CD4-positive, alpha-beta T cell (primary cell): ENCODE measurements at regions not wholly inside any gene's neighbourhood (a gene's known extent, or its start where the extent isn't known, plus 50 kb on each side); places are given as distances from the start of the nearest gene placed in this dataset.
A peak's percentile ranks its signal among the peaks of the same experiment; 100 is the strongest.

Source experiments
- ATAC-seq: fragments of 200-7000 bp; cut with Tn5 transposase; one replicate; pipeline ENCODE4 v1.10.0; 2022; ENCODE audit warnings: mild to moderate bottlenecking; ENCODE audit not compliant: poor library complexity
- CTCF ChIA-PET: fragments of 350-600 bp; sonication (Branson Sonifier 250); formaldehyde crosslinking; loops from one replicate; lab custom pipeline; 2021; ENCODE audit warnings: antibody characterized with exemption, inconsistent platforms; lab: Charles Lee
- POLR2A ChIA-PET: fragments of 350-600 bp; sonication (Branson Sonifier 250); formaldehyde crosslinking; loops from one replicate; lab custom pipeline; 2021; ENCODE audit warnings: antibody characterized with exemption, inconsistent platforms; lab: Charles Lee
- DNase-seq, 14 experiments: peaks; one replicate each; pipeline ENCODE4 v3.0.0-alpha.2; 2013 to 2020; ENCODE audit warnings: mixed read lengths in 2 of 14
- H3K27ac ChIP-seq, 2 donors: one replicate each; pipeline versions ENCODE4 v1.5.1 to v1.7.0; 2013; ENCODE audit warnings: low read length in 2 of 2, low read depth in 1 of 2, mild to moderate bottlenecking in 1 of 2
- H3K27me3 ChIP-seq, 2 experiments: 1 replicate in 1 of 2; 2 replicates in 1 of 2; pipeline versions ENCODE4 v1.6.1 to v1.7.0; 2013; ENCODE audit warnings: low read length in 2 of 2, control low read depth in 1 of 2, mild to moderate bottlenecking in 1 of 2, moderate library complexity in 1 of 2; ENCODE audit not compliant: insufficient read depth in 2 of 2, control insufficient read depth in 1 of 2
- H3K36me3 ChIP-seq: one replicate; pipeline ENCODE4 v1.6.1; 2013; ENCODE audit warnings: low read length, control low read depth; ENCODE audit not compliant: insufficient read depth
- H3K4me1 ChIP-seq: one replicate; pipeline ENCODE4 v1.6.1; 2013; ENCODE audit warnings: low read length, control low read depth; ENCODE audit not compliant: insufficient read depth
- H3K4me3 ChIP-seq: one replicate; pipeline ENCODE4 v1.5.1; 2013; ENCODE audit warnings: mild to moderate bottlenecking, low read length, moderate library complexity
- H3K9me3 ChIP-seq, 2 experiments: 1 replicate in 1 of 2; 2 replicates in 1 of 2; pipeline versions ENCODE4 v1.6.1 to v1.7.0; 2013; ENCODE audit warnings: low read length in 2 of 2, mild to moderate bottlenecking in 2 of 2, control low read depth in 1 of 2, moderate library complexity in 1 of 2; ENCODE audit not compliant: control insufficient read depth in 1 of 2, insufficient read depth in 1 of 2
- H3K27ac Mint-ChIP-seq: one replicate; pipeline ENCODE4 v1.8.0; 2020; ENCODE audit warnings: mixed read lengths
- H3K27me3 Mint-ChIP-seq: one replicate; pipeline ENCODE4 v1.8.0; 2021; ENCODE audit warnings: mixed read lengths
- H3K36me3 Mint-ChIP-seq: one replicate; pipeline ENCODE4 v1.8.0; 2021; ENCODE audit warnings: low read depth, mixed read lengths
- H3K4me1 Mint-ChIP-seq: one replicate; pipeline ENCODE4 v1.8.0; 2021; ENCODE audit warnings: low read depth, mixed read lengths
- H3K4me3 Mint-ChIP-seq: one replicate; pipeline ENCODE4 v1.8.0; 2020; ENCODE audit warnings: mild to moderate bottlenecking, mixed read lengths
- H3K9me3 Mint-ChIP-seq: one replicate; pipeline ENCODE4 v1.8.0; 2020; ENCODE audit warnings: mixed read lengths
- intact Hi-C, 2 experiments: fragments of 100-400 bp; cut with DNase I in 1 of 2; cut with micrococcal nuclease in 1 of 2; formaldehyde crosslinking; loops; one replicate each; pipeline versions ENCODE4 v1.15.1 to v1.9.0; 2023 to 2025; cut with DNase I, micrococcal nuclease
- TF ChIP-seq, protein P1 (sequence below): fragments of 200-600 bp; IDR thresholded peaks from one replicate; pipeline ENCODE4 v1.8.0; 2022; ENCODE audit warnings: antibody characterized with exemption, mild to moderate bottlenecking

DNA sequence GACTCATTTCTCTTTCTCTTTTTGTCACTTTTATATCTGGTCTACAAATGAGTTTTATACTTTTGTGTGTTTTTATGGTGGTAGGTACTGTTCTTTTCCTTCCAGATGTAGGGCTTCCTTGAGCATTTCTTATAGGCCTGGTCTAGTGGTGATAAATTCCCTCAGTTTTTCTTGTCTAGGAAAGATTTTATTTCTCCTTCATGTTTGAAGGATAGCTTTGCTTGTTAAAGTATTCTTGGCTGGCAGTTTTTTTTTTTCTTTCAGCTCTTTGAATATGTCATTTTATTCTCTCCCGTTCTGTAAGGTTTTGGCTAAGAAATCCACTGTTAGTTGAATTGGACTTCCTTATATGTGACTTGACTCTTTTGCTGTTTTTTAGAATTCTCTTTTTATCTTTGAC, 292.7 kb downstream of the RPS24 start:
- Mint-ChIP-seq H3K4me1 (no peaks in the 10 kb centered on the region), H3K9me3 (peaks cover 10% of the 10 kb centered on the region), H3K4me3 (no peak overlapping the region), H3K27me3 (no peaks in the 10 kb centered on the region), H3K27ac (no peak overlapping the region), H3K36me3 (peaks cover 4% of the 10 kb centered on the region)
- no peak for DNase-seq
- CTCF ChIA-PET: interaction anchor here (0.8 kb wide), 1 partner anchor 42 kb away, joined by 3 read pairs; no protein-coding TSS in a partner anchor
- H3K27ac ChIP-seq: no peak overlapping the region
- intact Hi-C loops: no loop called here
- TF ChIP-seq, protein P1, sequence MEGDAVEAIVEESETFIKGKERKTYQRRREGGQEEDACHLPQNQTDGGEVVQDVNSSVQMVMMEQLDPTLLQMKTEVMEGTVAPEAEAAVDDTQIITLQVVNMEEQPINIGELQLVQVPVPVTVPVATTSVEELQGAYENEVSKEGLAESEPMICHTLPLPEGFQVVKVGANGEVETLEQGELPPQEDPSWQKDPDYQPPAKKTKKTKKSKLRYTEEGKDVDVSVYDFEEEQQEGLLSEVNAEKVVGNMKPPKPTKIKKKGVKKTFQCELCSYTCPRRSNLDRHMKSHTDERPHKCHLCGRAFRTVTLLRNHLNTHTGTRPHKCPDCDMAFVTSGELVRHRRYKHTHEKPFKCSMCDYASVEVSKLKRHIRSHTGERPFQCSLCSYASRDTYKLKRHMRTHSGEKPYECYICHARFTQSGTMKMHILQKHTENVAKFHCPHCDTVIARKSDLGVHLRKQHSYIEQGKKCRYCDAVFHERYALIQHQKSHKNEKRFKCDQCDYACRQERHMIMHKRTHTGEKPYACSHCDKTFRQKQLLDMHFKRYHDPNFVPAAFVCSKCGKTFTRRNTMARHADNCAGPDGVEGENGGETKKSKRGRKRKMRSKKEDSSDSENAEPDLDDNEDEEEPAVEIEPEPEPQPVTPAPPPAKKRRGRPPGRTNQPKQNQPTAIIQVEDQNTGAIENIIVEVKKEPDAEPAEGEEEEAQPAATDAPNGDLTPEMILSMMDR: no peak
- no peaks in the 10 kb centered on the region for H3K36me3 ChIP-seq
- H3K27me3 ChIP-seq: no peaks in the 10 kb centered on the region
- ATAC-seq: no peak
- POLR2A ChIA-PET: no interaction called here
- peaks cover 3% of the 10 kb centered on the region for H3K4me1 ChIP-seq
- H3K9me3 ChIP-seq: peaks cover 15 to 19% of the 10 kb centered on the region in 2 experiments
- no peak overlapping the region for H3K4me3 ChIP-seq

DNA sequence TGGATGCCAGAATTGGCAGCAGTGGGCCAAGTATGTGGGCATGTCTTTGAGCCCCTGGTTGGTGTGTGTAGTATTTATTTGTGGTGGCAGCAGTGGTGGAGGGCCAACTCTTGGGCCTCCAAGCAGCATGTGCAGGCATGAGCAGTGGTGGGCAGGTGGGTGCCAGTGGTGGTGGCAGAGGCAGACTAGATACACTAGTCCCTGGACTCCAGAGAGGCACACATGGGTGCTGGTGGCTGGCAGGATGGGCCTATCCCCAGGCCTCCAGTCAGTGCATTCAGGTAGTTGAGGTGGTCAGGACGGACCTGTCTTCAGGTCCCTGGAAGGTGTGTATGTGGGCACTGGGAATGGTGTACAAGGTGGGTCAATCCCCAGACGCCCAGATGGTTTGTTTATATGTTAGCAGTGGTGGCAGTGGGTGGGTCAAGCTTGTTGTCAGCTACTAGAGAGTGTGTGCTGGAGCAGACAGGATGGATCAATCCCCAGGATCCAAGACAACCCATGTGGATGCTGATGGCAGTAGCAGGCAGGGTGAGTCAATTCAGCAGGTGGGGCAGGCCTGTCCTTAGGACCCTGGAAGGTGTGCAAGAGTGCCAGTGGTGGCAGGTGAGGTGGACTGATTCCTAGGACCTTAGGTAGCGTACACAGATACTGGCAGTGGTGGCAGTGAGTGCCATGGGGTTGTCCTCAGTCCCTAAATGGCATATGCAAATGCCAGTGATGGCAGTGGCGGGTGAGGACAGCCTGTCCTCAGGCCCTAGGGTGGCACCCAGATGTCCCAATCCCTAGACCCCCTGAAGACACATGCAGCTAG, 294.3 kb downstream of the RPS24 start:
- ChIA-PET POLR2A (no interaction called here), CTCF (no interaction called here)
- no peaks in the 10 kb centered on the region for H3K4me1 Mint-ChIP-seq
- H3K27ac Mint-ChIP-seq: no peak overlapping the region
- TF ChIP-seq, protein P1: no peak
- H3K9me3 Mint-ChIP-seq: peaks cover 10% of the 10 kb centered on the region
- Histone ChIP-seq H3K4me3 (no peak overlapping the region), H3K9me3 (peaks cover 15 to 19% of the 10 kb centered on the region in 2 experiments), H3K27ac (no peak overlapping the region), H3K4me1 (no peaks in the 10 kb centered on the region), H3K36me3 (no peaks in the 10 kb centered on the region), H3K27me3 (no peaks in the 10 kb centered on the region)
- peaks cover 4% of the 10 kb centered on the region for H3K36me3 Mint-ChIP-seq
- DNase-seq (peak in 1 of 14 experiments; percentile 17), ATAC-seq (no peak)
- no peaks in the 10 kb centered on the region for H3K27me3 Mint-ChIP-seq
- intact Hi-C loops: no loop called here
- H3K4me3 Mint-ChIP-seq: no peak overlapping the region

DNA sequence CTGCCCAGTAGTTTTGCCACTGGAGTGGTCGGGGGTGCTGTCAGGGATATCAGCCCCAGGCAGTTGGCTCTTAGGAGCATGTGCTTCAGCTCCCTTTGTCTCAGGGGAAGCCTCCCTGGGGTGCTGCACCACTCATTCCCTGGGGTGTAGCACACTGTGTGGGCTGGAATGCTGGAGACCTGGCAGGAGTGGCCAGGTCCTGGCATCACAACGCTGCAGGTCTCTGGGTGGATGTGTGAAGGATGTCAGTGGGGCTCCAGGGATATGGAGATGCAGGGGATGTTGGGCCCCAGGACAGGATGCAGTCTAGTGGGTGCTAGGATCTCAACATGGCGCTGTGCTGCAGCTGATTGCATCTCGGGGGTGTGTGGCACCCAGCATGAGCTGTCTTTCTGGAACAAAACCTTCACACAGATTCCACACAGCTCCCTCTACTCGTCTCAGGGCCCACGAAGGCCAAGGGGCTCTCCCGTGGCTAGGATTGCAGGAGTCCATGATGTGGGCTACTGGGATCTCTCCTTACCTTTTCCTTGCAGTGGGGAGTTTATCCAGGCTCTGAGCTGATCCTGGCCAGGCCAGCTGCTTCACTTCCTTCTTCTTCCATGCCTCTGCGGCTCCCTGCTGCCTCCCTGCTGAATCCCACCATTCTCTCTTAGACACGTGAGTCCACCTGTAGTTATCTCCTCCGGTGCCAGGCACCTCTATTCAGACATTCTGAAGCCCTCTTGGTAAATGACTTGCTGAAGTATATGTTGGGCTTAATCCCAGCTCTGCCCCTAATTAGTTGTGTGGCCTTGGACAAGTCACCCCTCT, 295.1 kb downstream of the RPS24 start:
- Mint-ChIP-seq H3K4me3 (no peak overlapping the region), H3K36me3 (peaks cover 4% of the 10 kb centered on the region), H3K4me1 (no peaks in the 10 kb centered on the region), H3K27ac (no peak overlapping the region), H3K9me3 (peaks cover 7% of the 10 kb centered on the region), H3K27me3 (no peaks in the 10 kb centered on the region)
- DNase-seq (peak in 1 of 14 experiments; percentile 17), ATAC-seq (no peak)
- TF ChIP-seq, protein P1: no peak
- no peaks in the 10 kb centered on the region for H3K27me3 ChIP-seq
- no peaks in the 10 kb centered on the region for H3K36me3 ChIP-seq
- H3K9me3 ChIP-seq: peaks cover 15 to 22% of the 10 kb centered on the region in 2 experiments
- CTCF ChIA-PET: no interaction called here
- H3K4me3 ChIP-seq: no peak overlapping the region
- no peak overlapping the region for H3K27ac ChIP-seq
- no peaks in the 10 kb centered on the region for H3K4me1 ChIP-seq
- intact Hi-C loops: no loop called here
- POLR2A ChIA-PET: no interaction called here
